ENCODE measurements at regions not wholly inside any gene's neighbourhood (a gene's known extent, or its start where the extent isn't known, plus 50 kb on each side); places are given as distances from the start of the nearest gene placed in this dataset.

- TF ChIP-seq EZH2 (IDR thresholded peaks at IDR 0.05) (no peak), POLR2AphosphoS5 (IDR thresholded peaks at IDR 0.05; ENCODE audit: borderline replicate concordance, low read depth, low read length) (no peak)
Observed at GRCh38 chr22:47450876-47451475, 688.5 kb downstream of the TBC1D22A start.
